ENCODE measurements at regions not wholly inside any gene's neighbourhood (a gene's known extent, or its start where the extent isn't known, plus 50 kb on each side); places are given as distances from the start of the nearest gene placed in this dataset.

GRCh38 chrX:123086768-123087167 is 97.3 kb upstream of the GRIA3 start:
- Histone ChIP-seq H3K4me1 (ENCODE audit: low read length) (peaks cover 11% of the 10 kb centered on the region), H3K4me2 (ENCODE audit: low read length) (no peak overlapping the region)

GRCh38 chrX:123087326-123087725 is 96.8 kb upstream of the GRIA3 start:
- Histone ChIP-seq H3K4me3 (ENCODE audit: low read length) (no peak overlapping the region), H3K79me2 (ENCODE audit: low read length) (no peaks in the 10 kb centered on the region), H3K9me3 (ENCODE audit: insufficient read depth, low read length) (0 out of 2 replicates have a peak, but pooled peaks cover 3% of the 10 kb centered on the region), H4K20me1 (ENCODE audit: insufficient read depth, low read length) (no peaks in the 10 kb centered on the region), H3K4me1 (ENCODE audit: low read length) (peaks cover 11% of the 10 kb centered on the region), H3K27me3 (ENCODE audit: low read depth, low read length) (no peaks in the 10 kb centered on the region), H2AFZ (ENCODE audit: low read depth, low read length) (no peak overlapping the region), H3K27ac (ENCODE audit: low read length) (no peak overlapping the region), H3K4me2 (ENCODE audit: low read length) (no peak overlapping the region), H3K9ac (ENCODE audit: low read length) (no peak overlapping the region), H3K36me3 (replicated peaks; ENCODE audit: low read depth, low read length) (no peaks in the 10 kb centered on the region)
- no peak for TF ChIP-seq CTCF (IDR thresholded peaks at IDR 0.05; ENCODE audit: low read depth, low read length)

More at GRCh38 chrX:123086768-123087167, 97.3 kb upstream of the GRIA3 start:
- Histone ChIP-seq H2AFZ (ENCODE audit: low read depth, low read length) (no peak overlapping the region), H3K4me3 (ENCODE audit: low read length) (no peak overlapping the region), H3K9ac (ENCODE audit: low read length) (no peak overlapping the region), H3K79me2 (ENCODE audit: low read length) (no peaks in the 10 kb centered on the region), H3K9me3 (ENCODE audit: insufficient read depth, low read length) (0 out of 2 replicates have a peak, but pooled peaks cover 3% of the 10 kb centered on the region), H3K27ac (ENCODE audit: low read length) (no peak overlapping the region), H4K20me1 (ENCODE audit: insufficient read depth, low read length) (no peaks in the 10 kb centered on the region), H3K36me3 (replicated peaks; ENCODE audit: low read depth, low read length) (no peaks in the 10 kb centered on the region), H3K27me3 (ENCODE audit: low read depth, low read length) (no peaks in the 10 kb centered on the region)
- no peak for TF ChIP-seq CTCF (IDR thresholded peaks at IDR 0.05; ENCODE audit: low read depth, low read length)

- H3K9me3 ChIP-seq (ENCODE audit: insufficient read depth, low read length) = 0 out of 2 replicates have a peak, but pooled peaks cover 3% of the 10 kb centered on the region
- H2AFZ ChIP-seq (ENCODE audit: low read depth, low read length) = no peak overlapping the region
- no peak overlapping the region for H3K4me3 ChIP-seq (ENCODE audit: low read length)
- H3K4me1 ChIP-seq (ENCODE audit: low read length) = peaks cover 11% of the 10 kb centered on the region
- H3K27ac ChIP-seq (ENCODE audit: low read length) = no peak overlapping the region
- no peak overlapping the region for H3K4me2 ChIP-seq (ENCODE audit: low read length)
- no peaks in the 10 kb centered on the region for H3K36me3 ChIP-seq (replicated peaks; ENCODE audit: low read depth, low read length)
- no peaks in the 10 kb centered on the region for H3K27me3 ChIP-seq (ENCODE audit: low read depth, low read length)
- H3K79me2 ChIP-seq (ENCODE audit: low read length) = no peaks in the 10 kb centered on the region
- TF ChIP-seq CTCF (IDR thresholded peaks at IDR 0.05; ENCODE audit: low read depth, low read length) = no peak
- TF ChIP-seq EZH2phosphoT487 (IDR thresholded peaks at IDR 0.05; ENCODE audit: low read depth) = no peak
- H4K20me1 ChIP-seq (ENCODE audit: insufficient read depth, low read length) = no peaks in the 10 kb centered on the region
- no peak overlapping the region for H3K9ac ChIP-seq (ENCODE audit: low read length)
These were observed 95.7 kb upstream of the GRIA3 start for GRCh38 chrX:123088331-123088730.

GRCh38 chrX:123088930-123089329 is 95.1 kb upstream of the GRIA3 start:
- H3K4me3 ChIP-seq (ENCODE audit: low read length) = no peak overlapping the region
- no peak for TF ChIP-seq CTCF (IDR thresholded peaks at IDR 0.05; ENCODE audit: low read depth, low read length)
- TF ChIP-seq EZH2phosphoT487 (IDR thresholded peaks at IDR 0.05; ENCODE audit: low read depth) = no peak
- no peak overlapping the region for H3K4me2 ChIP-seq (ENCODE audit: low read length)

More at GRCh38 chrX:123088930-123089329, 95.1 kb upstream of the GRIA3 start:
- 0 out of 2 replicates have a peak, but pooled peaks cover 3% of the 10 kb centered on the region for H3K9me3 ChIP-seq (ENCODE audit: insufficient read depth, low read length)
- no peaks in the 10 kb centered on the region for H3K36me3 ChIP-seq (replicated peaks; ENCODE audit: low read depth, low read length)
- no peaks in the 10 kb centered on the region for H4K20me1 ChIP-seq (ENCODE audit: insufficient read depth, low read length)
- no peak overlapping the region for H3K9ac ChIP-seq (ENCODE audit: low read length)
- no peaks in the 10 kb centered on the region for H3K79me2 ChIP-seq (ENCODE audit: low read length)
- H3K27me3 ChIP-seq (ENCODE audit: low read depth, low read length) = no peaks in the 10 kb centered on the region
- H3K27ac ChIP-seq (ENCODE audit: low read length) = no peak overlapping the region
- no peak overlapping the region for H2AFZ ChIP-seq (ENCODE audit: low read depth, low read length)
- peaks cover 11% of the 10 kb centered on the region for H3K4me1 ChIP-seq (ENCODE audit: low read length)
